ENCODE measurements at regions not wholly inside any gene's neighbourhood (a gene's known extent, or its start where the extent isn't known, plus 50 kb on each side); places are given as distances from the start of the nearest gene placed in this dataset.
A peak's percentile ranks its signal among the peaks of the same experiment; 100 is the strongest.

DNA sequence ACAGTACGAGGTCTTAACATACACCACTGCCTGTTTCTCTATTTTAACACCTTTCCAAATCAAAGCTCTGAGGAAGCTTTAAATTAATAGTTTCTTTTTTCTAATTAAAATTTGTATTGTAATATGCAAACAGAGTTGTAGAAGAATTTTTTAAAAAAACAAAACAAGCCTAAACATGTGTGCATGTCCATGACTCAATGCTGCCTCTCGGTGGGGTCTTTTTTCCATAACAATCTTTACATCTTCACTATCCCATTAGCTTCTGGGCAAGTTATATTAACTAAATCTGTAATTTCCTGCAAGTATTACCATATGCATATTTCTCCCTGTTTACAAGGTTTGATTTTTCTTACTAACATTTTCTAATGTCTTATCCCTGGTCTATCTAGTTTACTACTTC lies 143.9 kb upstream of the NAV3 start:
- TF ChIP-seq ZFX (IDR thresholded peaks at IDR 0.05) (no peak), CTCF (conservative IDR thresholded peaks at IDR 0.05) (peak; percentile 57)
- H3K27ac ChIP-seq = no peak overlapping the region

DNA sequence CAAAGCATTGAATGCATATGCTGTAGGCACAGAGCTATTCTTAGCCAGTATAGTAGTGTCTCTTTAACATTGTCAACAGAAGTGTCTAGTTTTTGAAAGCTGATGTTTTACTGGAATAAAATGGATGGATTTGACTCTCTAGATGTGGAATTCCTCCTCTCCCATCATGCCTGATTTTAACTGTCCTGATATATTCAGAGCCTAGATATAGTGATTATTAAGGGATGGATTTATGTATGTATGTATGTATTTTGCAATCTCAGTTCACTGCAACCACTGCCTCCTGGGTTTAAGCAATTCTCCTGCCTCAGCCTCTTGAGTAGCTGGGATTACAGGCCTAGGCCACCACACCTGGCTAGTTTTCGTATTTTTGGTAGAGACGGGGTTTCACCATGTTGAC lies 144.8 kb upstream of the NAV3 start:
- TF ChIP-seq CTCF (conservative IDR thresholded peaks at IDR 0.05) (no peak), ZFX (IDR thresholded peaks at IDR 0.05) (no peak)

GRCh38 chr12:77685112-77685511 lies 145.6 kb upstream of the NAV3 start:
- H3K27ac ChIP-seq = no peak overlapping the region
- TF ChIP-seq ZFX (IDR thresholded peaks at IDR 0.05) (no peak), CTCF (conservative IDR thresholded peaks at IDR 0.05) (peak; percentile 74)

More for the DNA sequence above, 144.8 kb upstream of the NAV3 start:
- no peak overlapping the region for H3K27ac ChIP-seq

DNA sequence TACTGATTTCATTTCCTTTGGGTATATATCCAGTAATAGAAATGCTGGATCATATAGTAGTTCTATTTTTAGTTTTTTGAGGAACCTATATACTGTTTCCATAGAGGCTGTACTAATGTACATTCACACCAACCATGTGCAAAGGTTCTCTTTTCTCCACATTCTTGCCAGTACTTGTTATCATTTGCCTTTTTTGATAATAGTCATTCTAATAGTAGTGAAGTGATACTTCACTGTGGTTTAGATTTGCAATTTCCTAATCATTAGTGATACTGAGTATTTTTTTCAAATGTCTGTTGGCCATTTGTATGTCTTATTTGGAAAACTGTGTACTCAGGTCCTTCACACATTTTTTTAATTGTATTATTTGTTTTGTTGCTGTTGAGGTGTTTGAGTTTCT lies 148.2 kb upstream of the NAV3 start:
- TF ChIP-seq ZFX (IDR thresholded peaks at IDR 0.05) (no peak), CTCF (conservative IDR thresholded peaks at IDR 0.05) (no peak)
- H3K27ac ChIP-seq = no peak overlapping the region

DNA sequence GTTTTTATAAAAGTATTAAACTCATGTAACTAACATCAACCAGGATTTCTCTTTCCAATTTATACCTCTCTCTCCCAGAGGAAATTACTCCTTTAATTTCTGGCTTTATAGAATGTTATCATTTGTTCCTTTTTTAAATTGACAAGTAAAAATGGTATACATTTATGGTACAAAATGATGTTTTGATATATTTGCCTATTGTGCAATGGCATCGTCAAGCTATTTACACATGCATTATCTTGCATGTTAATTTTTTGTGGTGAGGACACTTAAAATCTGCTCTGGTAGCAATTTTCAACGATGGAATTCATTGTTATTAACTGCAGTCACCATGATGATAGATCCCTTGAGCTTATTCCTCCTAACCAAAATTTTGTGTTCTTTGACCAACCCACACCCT lies 149.0 kb upstream of the NAV3 start:
- no peak for TF ChIP-seq CTCF (conservative IDR thresholded peaks at IDR 0.05)
- no peak for TF ChIP-seq ZFX (IDR thresholded peaks at IDR 0.05)
- no peak overlapping the region for H3K27ac ChIP-seq

DNA sequence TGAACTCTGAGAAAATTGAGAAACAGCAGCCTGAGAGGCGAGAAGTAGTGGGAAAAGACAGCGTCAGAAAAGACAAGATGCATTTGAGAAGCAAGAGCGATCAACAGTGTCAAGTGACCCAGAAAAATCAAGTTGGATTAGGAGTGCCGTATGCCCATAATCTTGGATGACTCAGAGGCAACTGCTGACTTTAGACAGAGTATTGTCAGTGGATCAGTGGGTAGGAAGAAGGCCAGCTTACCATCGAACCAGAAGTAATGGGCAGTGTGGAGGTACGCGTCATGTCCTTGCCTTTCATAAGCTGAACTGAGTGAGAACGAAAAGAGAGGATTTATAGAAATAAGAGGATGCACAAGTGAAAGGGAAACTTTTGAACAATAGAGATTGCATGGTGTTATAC lies 151.0 kb upstream of the NAV3 start:
- no peak overlapping the region for H3K27ac ChIP-seq
- TF ChIP-seq CTCF (conservative IDR thresholded peaks at IDR 0.05) (no peak), ZFX (IDR thresholded peaks at IDR 0.05) (no peak)

- no peak overlapping the region for H3K27ac ChIP-seq
- TF ChIP-seq CTCF (conservative IDR thresholded peaks at IDR 0.05) (no peak), ZFX (IDR thresholded peaks at IDR 0.05) (no peak)
Measured at GRCh38 chr12:77678621-77679020, 152.1 kb upstream of the NAV3 start.
